ENCODE measurements at regions not wholly inside any gene's neighbourhood (a gene's known extent, or its start where the extent isn't known, plus 50 kb on each side); places are given as distances from the start of the nearest gene placed in this dataset.

- TF ChIP-seq CTCF (IDR thresholded peaks at IDR 0.05) (no peak), EZH2 (IDR thresholded peaks at IDR 0.05; ENCODE audit: borderline replicate concordance, insufficient read depth, low read depth, low read length, poor library complexity, severe bottlenecking) (no peak)
These were observed 526.0 kb upstream of the SPRY2 start for GRCh38 chr13:80866921-80867320.
